Endothelial cell of umbilical vein (primary cell): ENCODE measurements at regions not wholly inside any gene's neighbourhood (a gene's known extent, or its start where the extent isn't known, plus 50 kb on each side); places are given as distances from the start of the nearest gene placed in this dataset.

ENCODE experiments used
- BruUV-seq: library from RNA; stranded (reverse); fragments of 400-500 nt; replicated peaks from 2 replicates; lab custom pipeline; 2021; lab: Mats Ljungman, UMichigan
- CTCF ChIA-PET: fragments of 300-600, 350-600 bp; sonication (Branson Sonifier 250); formaldehyde crosslinking; loops from one replicate; lab custom pipeline; 2021; ENCODE audit warnings: antibody characterized with exemption, inconsistent platforms; lab: Charles Lee
- POLR2A ChIA-PET: fragments of 300-600, 350-600 bp; sonication (Branson Sonifier 250); formaldehyde crosslinking; loops from one replicate; lab custom pipeline; 2021; ENCODE audit warnings: antibody characterized with exemption, inconsistent platforms; lab: Charles Lee
- DNase-seq: peaks from one replicate; pipeline ENCODE4 v3.0.0-alpha.2; 2011; ENCODE audit warnings: low read depth, low spot score
- FAIRE-seq: peaks from 2 replicates; lab custom pipeline; 2011; peaks lifted over from hg19 to GRCh38; lab: Jason Lieb, UNC
- H2AFZ ChIP-seq: 2 replicates; pipeline ENCODE4 v1.6.0; 2012; ENCODE audit warnings: low read depth, low read length, control low read depth, inconsistent platforms
- H3K27ac ChIP-seq: 2 replicates; pipeline ENCODE4 v1.5.1; 2011; ENCODE audit warnings: low read depth, mild to moderate bottlenecking, control low read depth, low read length, moderate library complexity; ENCODE audit not compliant: insufficient read depth
- H3K27me3 ChIP-seq, 2 experiments: 2 replicates each; pipeline versions ENCODE4 v1.6.0 to v1.6.1; 2011; ENCODE audit warnings: low read length in 2 of 2, mixed read lengths in 1 of 2; ENCODE audit not compliant: control insufficient read depth in 2 of 2, insufficient read depth in 2 of 2
- H3K36me3 ChIP-seq, 2 experiments: 2 replicates in 1 of 2; 3 replicates in 1 of 2; pipeline ENCODE4 v1.5.1; 2011; ENCODE audit warnings: low read length in 2 of 2, mild to moderate bottlenecking in 1 of 2, moderate library complexity in 1 of 2; ENCODE audit not compliant: control insufficient read depth in 2 of 2, insufficient read depth in 2 of 2; ENCODE audit errors: extremely low read depth in 1 of 2
- H3K4me1 ChIP-seq: 3 replicates; pipeline ENCODE4 v1.5.1; 2011; ENCODE audit warnings: mild to moderate bottlenecking, low read length; ENCODE audit not compliant: control insufficient read depth, insufficient read depth; ENCODE audit errors: extremely low read depth
- H3K4me2 ChIP-seq: 2 replicates; pipeline ENCODE4 v1.6.1; 2011; ENCODE audit warnings: low read length, control low read depth, mixed read lengths; ENCODE audit not compliant: insufficient read depth
- H3K4me3 ChIP-seq, 3 experiments: fragments of 200-600 bp in 1 of 3; sonication (generic), shearing (Covaris generic) in 1 of 3; replicated peaks in 1 of 3; 2 replicates each; pipeline ENCODE4 v1.5.1; 2011 to 2016; ENCODE audit warnings: control low read depth in 3 of 3, low read length in 3 of 3, mild to moderate bottlenecking in 2 of 3, inconsistent platforms in 1 of 3, low read depth in 1 of 3, moderate library complexity in 1 of 3; ENCODE audit not compliant: insufficient read depth in 1 of 3
- H3K79me2 ChIP-seq: 2 replicates; pipeline ENCODE4 v1.6.0; 2012; ENCODE audit warnings: low read length, inconsistent platforms; ENCODE audit not compliant: control insufficient read depth, insufficient read depth
- H3K9ac ChIP-seq: replicated peaks from 2 replicates; pipeline ENCODE3; 2011; ENCODE audit warnings: low read length, control low read depth; ENCODE audit not compliant: insufficient read depth; ENCODE audit errors: extremely low read depth
- H3K9me1 ChIP-seq: replicated peaks from 3 replicates; pipeline ENCODE4 v1.6.0; 2011; ENCODE audit warnings: mild to moderate bottlenecking, low read length; ENCODE audit not compliant: control insufficient read depth, insufficient read depth; ENCODE audit errors: extremely low read depth
- H3K9me3 ChIP-seq: replicated peaks from 2 replicates; pipeline ENCODE4 v1.5.1; 2012; ENCODE audit warnings: low read length, inconsistent platforms; ENCODE audit not compliant: control insufficient read depth, insufficient read depth
- H4K20me1 ChIP-seq: replicated peaks from 2 replicates; pipeline ENCODE3; 2011; ENCODE audit warnings: mild to moderate bottlenecking, low read length; ENCODE audit not compliant: control insufficient read depth, insufficient read depth; ENCODE audit errors: extremely low read depth
- EZH2 ChIP-seq: IDR thresholded peaks from 2 replicates; pipeline ENCODE4 v1.6.1; 2012; ENCODE audit warnings: borderline replicate concordance, low read depth, mild to moderate bottlenecking, moderate library complexity, low read length, inconsistent platforms; ENCODE audit not compliant: severe bottlenecking
- FOS ChIP-seq: IDR thresholded peaks from 2 replicates; pipeline ENCODE4 v1.6.1; 2011; ENCODE audit warnings: mild to moderate bottlenecking, low read length, moderate library complexity, borderline replicate concordance; ENCODE audit not compliant: insufficient read depth
- GATA2 ChIP-seq: IDR thresholded peaks from 2 replicates; pipeline ENCODE4 v1.7.0; 2011; ENCODE audit warnings: low read depth, mild to moderate bottlenecking, moderate library complexity, mixed read lengths, low read length; ENCODE audit not compliant: insufficient read length, insufficient read depth
- JUN ChIP-seq: IDR thresholded peaks from 2 replicates; pipeline ENCODE4 v1.6.1; 2011; ENCODE audit warnings: borderline replicate concordance, low read depth; ENCODE audit not compliant: insufficient read length, insufficient read depth
- MYC ChIP-seq: IDR thresholded peaks from one replicate; pipeline ENCODE4 v1.6.1; 2011; ENCODE audit warnings: mild to moderate bottlenecking, low read depth, low read length
- POLR2A ChIP-seq: IDR thresholded peaks from 2 replicates; pipeline ENCODE4 v1.6.1; 2012; ENCODE audit warnings: low read depth, mild to moderate bottlenecking, control low read depth, low read length
- POLR2AphosphoS5 ChIP-seq: IDR thresholded peaks from 2 replicates; pipeline ENCODE4 v1.6.1; 2012; ENCODE audit warnings: low read depth, mild to moderate bottlenecking, control low read depth, low read length, moderate library complexity; ENCODE audit not compliant: insufficient read depth
- dilution Hi-C: fragments of 300-500 bp; cut with MboI; formaldehyde crosslinking; loops from one replicate; pipeline ENCODE4 v1.15.0; 2019; ENCODE audit warnings: low sequenced_read_pairs; ENCODE audit not compliant: extremely low pct_ligation_motif_present
- intact Hi-C: fragments of 100-400 bp; cut with micrococcal nuclease; formaldehyde crosslinking; loops from one replicate; pipeline ENCODE4 v1.10.0; 2022
- TF ChIP-seq, protein P1 (sequence below): IDR thresholded peaks from 2 replicates; pipeline ENCODE4 v1.6.1; 2011; ENCODE audit not compliant: insufficient read depth, insufficient read length

DNA sequence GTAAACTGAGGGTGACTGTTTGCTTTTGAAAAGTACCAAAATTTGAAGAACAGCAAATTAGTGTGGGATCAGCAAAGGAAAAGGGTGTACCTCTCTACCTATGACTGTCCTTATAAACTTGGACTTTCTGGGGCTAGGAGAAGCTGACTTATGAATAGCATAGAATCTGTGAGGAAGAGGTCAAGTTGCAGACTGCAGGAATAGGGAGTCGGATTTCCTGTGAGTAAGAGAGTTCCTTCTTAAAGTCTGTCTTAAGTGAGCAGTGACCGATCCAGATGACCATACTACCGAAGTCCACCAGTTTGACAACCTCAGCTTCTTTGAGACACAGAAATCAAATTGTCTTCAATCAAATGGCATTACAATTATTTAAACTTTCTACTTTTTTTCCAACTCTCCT is 708.7 kb downstream of the UTRN start:
- Histone ChIP-seq H3K27me3 (no peaks in the 10 kb centered on the region), H3K4me3 (no peak overlapping the region), H3K27ac (no peak overlapping the region), H4K20me1 (no peaks in the 10 kb centered on the region), H2AFZ (no peak overlapping the region), H3K4me1 (peaks cover 9% of the 10 kb centered on the region), H3K9ac (no peak overlapping the region), H3K9me3 (no peaks in the 10 kb centered on the region), H3K4me2 (peak overlapping the region; percentile 52), H3K36me3 (no peaks in the 10 kb centered on the region), H3K9me1 (no peaks in the 10 kb centered on the region), H3K79me2 (no peaks in the 10 kb centered on the region)
- peak; percentile 94 for FAIRE-seq
- intact Hi-C loops (no loop called here), dilution Hi-C loops (no loop called here)
- ChIA-PET POLR2A (no interaction called here), CTCF (interaction anchor here (0.8 to 1.7 kb wide), 3 partner anchors 31 to 81 kb away, joined by 3 to 4 read pairs (median 4); no protein-coding TSS in a partner anchor)
- TF ChIP-seq FOS (peak; percentile 71), POLR2AphosphoS5 (peak; percentile 43), MYC (no peak), JUN (peak; percentile 63)
- BruUV-seq: no TSS peak
- DNase-seq: peak; percentile 80

- Histone ChIP-seq H3K9me3 (no peaks in the 10 kb centered on the region), H2AFZ (no peak overlapping the region), H3K4me3 (no peak overlapping the region), H3K4me2 (no peak overlapping the region), H3K79me2 (no peaks in the 10 kb centered on the region), H3K9ac (no peak overlapping the region), H4K20me1 (no peaks in the 10 kb centered on the region), H3K27ac (no peak overlapping the region), H3K36me3 (no peaks in the 10 kb centered on the region), H3K9me1 (no peaks in the 10 kb centered on the region), H3K27me3 (no peaks in the 10 kb centered on the region), H3K4me1 (peaks cover 9% of the 10 kb centered on the region)
- no TSS peak for BruUV-seq
- DNase-seq (no peak), FAIRE-seq (no peak)
- intact Hi-C loops: no loop called here
- POLR2A ChIA-PET: no interaction called here
- dilution Hi-C loops: no loop called here
- CTCF ChIA-PET: interaction anchor here (0.7 to 1.1 kb wide), 2 partner anchors 9 to 140 kb away, joined by 3 read pairs; no protein-coding TSS in a partner anchor
- no peak for TF ChIP-seq FOS
- TF ChIP-seq EZH2: no peak
- TF ChIP-seq, protein P1, sequence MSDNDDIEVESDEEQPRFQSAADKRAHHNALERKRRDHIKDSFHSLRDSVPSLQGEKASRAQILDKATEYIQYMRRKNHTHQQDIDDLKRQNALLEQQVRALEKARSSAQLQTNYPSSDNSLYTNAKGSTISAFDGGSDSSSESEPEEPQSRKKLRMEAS: no peak
- no peak for TF ChIP-seq JUN
- TF ChIP-seq POLR2A: no peak
- no peak for TF ChIP-seq GATA2
These were observed 712.9 kb downstream of the UTRN start for GRCh38 chr6:144997996-144998395.
